Tibial nerve (tissue), 3 donors: ENCODE measurements at regions not wholly inside any gene's neighbourhood (a gene's known extent, or its start where the extent isn't known, plus 50 kb on each side); places are given as distances from the start of the nearest gene placed in this dataset.

Source experiments
- CTCF ChIP-seq, 5 experiments: fragments of 200-600 bp in 3 of 5; fragments of 450-650 bp in 2 of 5; sonication (generic) in 3 of 5; IDR thresholded peaks; one replicate each; pipeline ENCODE4 v1.5.1; 2016 to 2019; ENCODE audit warnings: antibody characterized with exemption in 5 of 5, mild to moderate bottlenecking in 3 of 5, moderate library complexity in 2 of 5
- POLR2A ChIP-seq, 2 donors: fragments of 450-650 bp; IDR thresholded peaks; one replicate each; pipeline ENCODE4 v1.6.1; 2017; ENCODE audit warnings: antibody characterized with exemption in 2 of 2, mild to moderate bottlenecking in 2 of 2, moderate library complexity in 2 of 2

GRCh38 chr4:17152941-17153540 is 254.6 kb upstream of the LDB2 start:
- TF ChIP-seq CTCF (IDR thresholded peaks at IDR 0.05) (no peak), POLR2A (IDR thresholded peaks at IDR 0.05) (no peak)
